ENCODE measurements at regions not wholly inside any gene's neighbourhood (a gene's known extent, or its start where the extent isn't known, plus 50 kb on each side); places are given as distances from the start of the nearest gene placed in this dataset.

GRCh38 chr3:164612751-164613150, 465.5 kb downstream of the SI start:
- Mint-ChIP-seq H3K27ac (no peak overlapping the region), H3K36me3 (no peaks in the 10 kb centered on the region), H3K4me3 (no peak overlapping the region), H3K27me3 (ENCODE audit: low read depth in 3 of 3) (peaks cover 0 to 2% (median 0%) of the 10 kb centered on the region in 3 donors), H3K4me1 (no peaks in the 10 kb centered on the region), H3K9me3 (peaks cover 5 to 39% (median 14%) of the 10 kb centered on the region in 6 donors)
- no peak for DNase-seq

GRCh38 chr3:164608554-164609276, 469.6 kb downstream of the SI start:
- no peaks in the 10 kb centered on the region for H3K4me1 Mint-ChIP-seq
- H3K9me3 Mint-ChIP-seq = peaks cover 10 to 52% (median 18%) of the 10 kb centered on the region in 6 donors
- H3K4me3 Mint-ChIP-seq = no peak overlapping the region
- no peak overlapping the region for H3K27ac Mint-ChIP-seq
- no peaks in the 10 kb centered on the region for H3K36me3 Mint-ChIP-seq
- H3K27me3 Mint-ChIP-seq (ENCODE audit: low read depth in 3 of 3) = peaks cover 0 to 2% (median 0%) of the 10 kb centered on the region in 3 donors
- no peak for DNase-seq

- Mint-ChIP-seq H3K4me1 (no peaks in the 10 kb centered on the region), H3K9me3 (peaks cover 10 to 54% (median 23%) of the 10 kb centered on the region in 6 donors)
These were observed 473.6 kb downstream of the SI start for GRCh38 chr3:164604687-164605086.

GRCh38 chr3:164577667-164578210, 500.6 kb downstream of the SI start:
- Mint-ChIP-seq H3K27ac (no peak overlapping the region), H3K4me3 (no peak overlapping the region), H3K9me3 (peaks cover 3 to 30% (median 16%) of the 10 kb centered on the region in 6 donors), H3K27me3 (ENCODE audit: low read depth in 3 of 3) (no peaks in the 10 kb centered on the region), H3K4me1 (no peaks in the 10 kb centered on the region), H3K36me3 (peaks cover 0 to 4% (median 0%) of the 10 kb centered on the region in 3 donors)
- no peak for DNase-seq

More at GRCh38 chr3:164604687-164605086, 473.6 kb downstream of the SI start:
- no peak overlapping the region for H3K27ac Mint-ChIP-seq
- no peak overlapping the region for H3K4me3 Mint-ChIP-seq
- DNase-seq = no peak
- peaks cover 0 to 2% (median 0%) of the 10 kb centered on the region in 3 donors for H3K27me3 Mint-ChIP-seq (ENCODE audit: low read depth in 3 of 3)
- no peaks in the 10 kb centered on the region for H3K36me3 Mint-ChIP-seq

- no peaks in the 10 kb centered on the region for H3K27me3 Mint-ChIP-seq (ENCODE audit: low read depth in 3 of 3)
- H3K9me3 Mint-ChIP-seq = peaks cover 7 to 32% (median 24%) of the 10 kb centered on the region in 6 donors
- H3K36me3 Mint-ChIP-seq = no peaks in the 10 kb centered on the region
- no peak overlapping the region for H3K4me3 Mint-ChIP-seq
- no peak overlapping the region for H3K27ac Mint-ChIP-seq
- no peak for DNase-seq
- H3K4me1 Mint-ChIP-seq = no peaks in the 10 kb centered on the region
These were observed 505.9 kb downstream of the SI start for GRCh38 chr3:164572436-164572835.

- Mint-ChIP-seq H3K27me3 (ENCODE audit: low read depth in 3 of 3) (peaks cover 0 to 2% (median 2%) of the 10 kb centered on the region in 3 donors), H3K4me1 (no peaks in the 10 kb centered on the region)
These were observed 527.4 kb downstream of the SI start for GRCh38 chr3:164550857-164551256.

GRCh38 chr3:164539215-164539614, 539.1 kb downstream of the SI start:
- no peak for DNase-seq
- Mint-ChIP-seq H3K4me3 (no peak overlapping the region), H3K27me3 (ENCODE audit: low read depth in 3 of 3) (no peaks in the 10 kb centered on the region), H3K27ac (no peak overlapping the region), H3K9me3 (peaks cover 9 to 52% (median 20%) of the 10 kb centered on the region in 6 donors), H3K4me1 (no peaks in the 10 kb centered on the region), H3K36me3 (no peaks in the 10 kb centered on the region)

More at GRCh38 chr3:164550857-164551256, 527.4 kb downstream of the SI start:
- Mint-ChIP-seq H3K27ac (no peak overlapping the region), H3K9me3 (peaks cover 12 to 43% (median 20%) of the 10 kb centered on the region in 6 donors), H3K4me3 (no peak overlapping the region), H3K36me3 (peaks cover 0 to 3% (median 0%) of the 10 kb centered on the region in 3 donors)
- DNase-seq = no peak

- Mint-ChIP-seq H3K4me1 (no peaks in the 10 kb centered on the region), H3K36me3 (no peaks in the 10 kb centered on the region), H3K27me3 (ENCODE audit: low read depth in 3 of 3) (no peaks in the 10 kb centered on the region), H3K9me3 (peaks cover 7 to 40% (median 15%) of the 10 kb centered on the region in 6 donors), H3K4me3 (no peak overlapping the region), H3K27ac (no peak overlapping the region)
- no peak for DNase-seq
These were observed 540.8 kb downstream of the SI start for GRCh38 chr3:164537485-164537884.

GRCh38 chr3:164533275-164533674, 545.0 kb downstream of the SI start:
- no peaks in the 10 kb centered on the region for H3K4me1 Mint-ChIP-seq
- no peak for DNase-seq
- H3K9me3 Mint-ChIP-seq = peaks cover 4 to 32% (median 10%) of the 10 kb centered on the region in 6 donors
- H3K27me3 Mint-ChIP-seq (ENCODE audit: low read depth in 3 of 3) = no peaks in the 10 kb centered on the region
- no peak overlapping the region for H3K27ac Mint-ChIP-seq
- H3K36me3 Mint-ChIP-seq = no peaks in the 10 kb centered on the region
- no peak overlapping the region for H3K4me3 Mint-ChIP-seq

GRCh38 chr3:164526250-164526649, 552.0 kb downstream of the SI start:
- H3K4me1 Mint-ChIP-seq = no peaks in the 10 kb centered on the region
- H3K27me3 Mint-ChIP-seq (ENCODE audit: low read depth in 3 of 3) = peaks cover 0 to 3% (median 0%) of the 10 kb centered on the region in 3 donors
- peaks cover 17 to 47% (median 24%) of the 10 kb centered on the region in 6 donors for H3K9me3 Mint-ChIP-seq
- DNase-seq = no peak
- H3K27ac Mint-ChIP-seq = no peak overlapping the region
- no peaks in the 10 kb centered on the region for H3K36me3 Mint-ChIP-seq
- no peak overlapping the region for H3K4me3 Mint-ChIP-seq

GRCh38 chr3:164524201-164524600, 554.1 kb downstream of the SI start:
- Mint-ChIP-seq H3K4me1 (no peaks in the 10 kb centered on the region), H3K27me3 (ENCODE audit: low read depth in 3 of 3) (peaks cover 0 to 3% (median 0%) of the 10 kb centered on the region in 3 donors)

GRCh38 chr3:164522073-164522763, 556.1 kb downstream of the SI start:
- peaks cover 22 to 55% (median 40%) of the 10 kb centered on the region in 6 donors for H3K9me3 Mint-ChIP-seq
- peaks cover 0 to 3% (median 0%) of the 10 kb centered on the region in 3 donors for H3K27me3 Mint-ChIP-seq (ENCODE audit: low read depth in 3 of 3)
- no peak overlapping the region for H3K27ac Mint-ChIP-seq
- H3K4me1 Mint-ChIP-seq = no peaks in the 10 kb centered on the region
- no peak overlapping the region for H3K4me3 Mint-ChIP-seq
- no peak for DNase-seq
- H3K36me3 Mint-ChIP-seq = no peaks in the 10 kb centered on the region

More at GRCh38 chr3:164524201-164524600, 554.1 kb downstream of the SI start:
- H3K36me3 Mint-ChIP-seq = no peaks in the 10 kb centered on the region
- H3K9me3 Mint-ChIP-seq = peaks cover 15 to 43% (median 32%) of the 10 kb centered on the region in 6 donors
- H3K27ac Mint-ChIP-seq = no peak overlapping the region
- DNase-seq = no peak
- H3K4me3 Mint-ChIP-seq = no peak overlapping the region

GRCh38 chr3:164521644-164522043, 556.7 kb downstream of the SI start:
- no peak for DNase-seq
- peaks cover 0 to 3% (median 0%) of the 10 kb centered on the region in 3 donors for H3K27me3 Mint-ChIP-seq (ENCODE audit: low read depth in 3 of 3)
- no peaks in the 10 kb centered on the region for H3K36me3 Mint-ChIP-seq
- H3K4me3 Mint-ChIP-seq = no peak overlapping the region
- no peaks in the 10 kb centered on the region for H3K4me1 Mint-ChIP-seq
- no peak overlapping the region for H3K27ac Mint-ChIP-seq
- peaks cover 25 to 58% (median 41%) of the 10 kb centered on the region in 6 donors for H3K9me3 Mint-ChIP-seq

GRCh38 chr3:164521139-164521538, 557.2 kb downstream of the SI start:
- no peak for DNase-seq
- Mint-ChIP-seq H3K4me1 (no peaks in the 10 kb centered on the region), H3K36me3 (no peaks in the 10 kb centered on the region), H3K27me3 (ENCODE audit: low read depth in 3 of 3) (peaks cover 0 to 3% (median 0%) of the 10 kb centered on the region in 3 donors), H3K27ac (no peak overlapping the region), H3K4me3 (no peak overlapping the region), H3K9me3 (peaks cover 30 to 63% (median 45%) of the 10 kb centered on the region in 6 donors)
